ENCODE measurements at regions not wholly inside any gene's neighbourhood (a gene's known extent, or its start where the extent isn't known, plus 50 kb on each side); places are given as distances from the start of the nearest gene placed in this dataset.
A peak's percentile ranks its signal among the peaks of the same experiment; 100 is the strongest.
"Not testable (repeated sequence)": the region's sequence is repeated elsewhere in the genome, so short reads cannot be mapped to it uniquely, and the experiment has no call there.

- no peak for DNase-seq
Observed at GRCh38 chr1:194078765-194079164, 892.4 kb upstream of the B3GALT2 start.

GRCh38 chr1:194076646-194077045 is 890.2 kb upstream of the B3GALT2 start:
- no peak for DNase-seq

GRCh38 chr1:194073833-194074232 is 887.4 kb upstream of the B3GALT2 start:
- no peak for DNase-seq

GRCh38 chr1:194071205-194071604 is 884.8 kb upstream of the B3GALT2 start:
- DNase-seq, result peak; percentile 15

- no peak for DNase-seq
Observed at GRCh38 chr1:194069831-194070218, 883.4 kb upstream of the B3GALT2 start.

GRCh38 chr1:194069168-194069830 is 882.9 kb upstream of the B3GALT2 start:
- no peak for DNase-seq

GRCh38 chr1:194068446-194069167 is 882.2 kb upstream of the B3GALT2 start:
- no peak for DNase-seq

GRCh38 chr1:194067772-194068171 is 881.4 kb upstream of the B3GALT2 start:
- no peak for DNase-seq

GRCh38 chr1:194062962-194063361 is 876.5 kb upstream of the B3GALT2 start:
- no peak for DNase-seq

GRCh38 chr1:194062526-194062925 is 876.1 kb upstream of the B3GALT2 start:
- DNase-seq, result no peak

GRCh38 chr1:194060481-194060880 is 874.1 kb upstream of the B3GALT2 start:
- no peak for DNase-seq

- not testable (repeated sequence) for DNase-seq
Observed at GRCh38 chr1:194058268-194058667, 871.9 kb upstream of the B3GALT2 start.

- no peak for DNase-seq
Observed at GRCh38 chr1:194056169-194056568, 869.8 kb upstream of the B3GALT2 start.

GRCh38 chr1:194055536-194055935 is 869.1 kb upstream of the B3GALT2 start:
- DNase-seq, result no peak

GRCh38 chr1:194052514-194053338 is 866.3 kb upstream of the B3GALT2 start:
- no peak for DNase-seq

GRCh38 chr1:194047921-194048320 is 861.5 kb upstream of the B3GALT2 start:
- no peak for DNase-seq

- no peak for DNase-seq
Observed at GRCh38 chr1:194047206-194047605, 860.8 kb upstream of the B3GALT2 start.

- no peak for DNase-seq
Observed at GRCh38 chr1:194045416-194045815, 859.0 kb upstream of the B3GALT2 start.

GRCh38 chr1:194044892-194045291 is 858.5 kb upstream of the B3GALT2 start:
- no peak for DNase-seq

- no peak for DNase-seq
Observed at GRCh38 chr1:194043984-194044755, 857.8 kb upstream of the B3GALT2 start.

- DNase-seq, result no peak
Observed at GRCh38 chr1:194042736-194043135, 856.3 kb upstream of the B3GALT2 start.

GRCh38 chr1:194040496-194040895 is 854.1 kb upstream of the B3GALT2 start:
- no peak for DNase-seq

- DNase-seq, result no peak
Observed at GRCh38 chr1:194039578-194039977, 853.2 kb upstream of the B3GALT2 start.
